ENCODE measurements at regions not wholly inside any gene's neighbourhood (a gene's known extent, or its start where the extent isn't known, plus 50 kb on each side); places are given as distances from the start of the nearest gene placed in this dataset.

- Mint-ChIP-seq H3K36me3 (ENCODE audit: low read depth) (no peaks in the 10 kb centered on the region), H3K27ac (no peak overlapping the region), H3K27me3 (ENCODE audit: insufficient read depth, low read depth, poor library complexity) (peaks cover 5% of the 10 kb centered on the region), H3K4me1 (no peaks in the 10 kb centered on the region), H3K4me3 (no peak overlapping the region), H3K9me3 (peaks cover 33% of the 10 kb centered on the region)
- no peak for ATAC-seq
- Histone ChIP-seq H3K27ac (ENCODE audit: low read depth) (no peak overlapping the region), H2AFZ (no peak overlapping the region), H3K79me2 (replicated peaks; ENCODE audit: insufficient read depth) (no peaks in the 10 kb centered on the region), H3K36me3 (ENCODE audit: insufficient read depth) (no peaks in the 10 kb centered on the region), H4K20me1 (replicated peaks; ENCODE audit: insufficient read depth) (no peaks in the 10 kb centered on the region), H3K4me2 (no peak overlapping the region), H3K4me3 (no peak overlapping the region), H3K9me2 (ENCODE audit: insufficient read depth) (peaks cover 6% of the 10 kb centered on the region; the same call in 1 of the 2 replicates), H3F3A (replicated peaks; ENCODE audit: low read depth) (no peaks in the 10 kb centered on the region), H3K4me1 (ENCODE audit: insufficient read depth) (no peaks in the 10 kb centered on the region), H3K27me3 (ENCODE audit: insufficient read depth) (no peaks in the 10 kb centered on the region)
- DNase-seq (ENCODE audit: low spot score), result no peak
- TF ChIP-seq POLR2AphosphoS5 (IDR thresholded peaks at IDR 0.05; ENCODE audit: low read depth) (no peak), ZNF331 (CRISPR knock-in tag; IDR thresholded peaks at IDR 0.05; ENCODE audit: low read depth) (no peak), CREB1 (CRISPR knock-in tag; IDR thresholded peaks at IDR 0.05; ENCODE audit: low read depth) (no peak), ETS1 (IDR thresholded peaks at IDR 0.05) (no peak), REST (IDR thresholded peaks at IDR 0.05; ENCODE audit: unreplicated experiment) (no peak), STAT1 (IDR thresholded peaks at IDR 0.05; ENCODE audit: unreplicated experiment) (no peak), NANOG (IDR thresholded peaks at IDR 0.05; ENCODE audit: borderline replicate concordance) (no peak), EZH2phosphoT487 (IDR thresholded peaks at IDR 0.05; ENCODE audit: unreplicated experiment) (no peak), EZH2 (IDR thresholded peaks at IDR 0.05; ENCODE audit: low read depth, unreplicated experiment) (no peak), CTCF (conservative IDR thresholded peaks at IDR 0.05; ENCODE audit: low read depth in 2 of 2) (no peak), ZNF462 (CRISPR knock-in tag; IDR thresholded peaks at IDR 0.05) (no peak), ZNF114 (CRISPR knock-in tag; IDR thresholded peaks at IDR 0.05) (no peak), JUNB (IDR thresholded peaks at IDR 0.05; ENCODE audit: unreplicated experiment) (no peak)
Observed at GRCh38 chr7:98681511-98681910, 64.4 kb downstream of the NPTX2 start.
